ENCODE measurements at regions not wholly inside any gene's neighbourhood (a gene's known extent, or its start where the extent isn't known, plus 50 kb on each side); places are given as distances from the start of the nearest gene placed in this dataset.
"Not testable (repeated sequence)": the region's sequence is repeated elsewhere in the genome, so short reads cannot be mapped to it uniquely, and the experiment has no call there.

GRCh38 chr2:183543731-183544130, 419.5 kb downstream of the NUP35 start:
- WGBS, 5 donors = 24 to 71% (median 46%) methylated on average over 2 to 7 of the region's 7 CpGs
- Histone ChIP-seq H3K36me3 (no peaks in the 10 kb centered on the region), H3K4me3 (no peak overlapping the region), H3K4me1 (no peaks in the 10 kb centered on the region), H3K27ac (no peak overlapping the region), H3K9me3 (peaks cover 0 to 36% (median 23%) of the 10 kb centered on the region in 4 donors), H3K27me3 (no peaks in the 10 kb centered on the region)
- TF ChIP-seq CTCF (IDR thresholded peaks at IDR 0.05) (no peak), EP300 (IDR thresholded peaks at IDR 0.05) (no peak), POLR2AphosphoS5 (IDR thresholded peaks at IDR 0.05) (no peak), POLR2A (IDR thresholded peaks at IDR 0.05) (no peak)
- intact Hi-C loops (cut with DNase I; ENCODE audit: low total_unique reads) = no loop called here
- DNase-seq = peak in 1 of 2 donors; percentile 23

- H3K36me3 ChIP-seq; H3K4me1 ChIP-seq; H3K27me3 ChIP-seq; H3K4me3 ChIP-seq; DNase-seq; intact Hi-C loops (cut with DNase I; ENCODE audit: low total_unique reads); H3K27ac ChIP-seq: not testable (repeated sequence)
- 85 to 99% (median 88%) methylated on average over 7 to 21 of the region's 21 CpGs for WGBS, 5 donors
- H3K9me3 ChIP-seq = peaks cover 0 to 42% (median 25%) of the 10 kb centered on the region in 4 donors
These were observed 422.5 kb downstream of the NUP35 start for GRCh38 chr2:183546560-183547350.

GRCh38 chr2:183552716-183553115, 428.5 kb downstream of the NUP35 start:
- H3K36me3 ChIP-seq = no peaks in the 10 kb centered on the region
- no peak overlapping the region for H3K27ac ChIP-seq
- WGBS, 5 donors = 23 to 49% (median 44%) methylated on average over 4 of the region's 4 CpGs
- H3K4me1 ChIP-seq = no peaks in the 10 kb centered on the region
- intact Hi-C loops (cut with DNase I; ENCODE audit: low total_unique reads) = no loop called here
- no peak for DNase-seq
- TF ChIP-seq CTCF (IDR thresholded peaks at IDR 0.05) = no peak
- TF ChIP-seq POLR2AphosphoS5 (IDR thresholded peaks at IDR 0.05) = no peak
- TF ChIP-seq POLR2A (IDR thresholded peaks at IDR 0.05) = no peak
- TF ChIP-seq EP300 (IDR thresholded peaks at IDR 0.05) = no peak
- H3K9me3 ChIP-seq = peaks cover 0 to 7% (median 2%) of the 10 kb centered on the region in 4 donors
- H3K27me3 ChIP-seq = no peaks in the 10 kb centered on the region
- H3K4me3 ChIP-seq = no peak overlapping the region

GRCh38 chr2:183564726-183565125, 440.5 kb downstream of the NUP35 start:
- TF ChIP-seq CTCF (IDR thresholded peaks at IDR 0.05) = no peak
- TF ChIP-seq POLR2AphosphoS5 (IDR thresholded peaks at IDR 0.05) = no peak
- no peak for TF ChIP-seq EP300 (IDR thresholded peaks at IDR 0.05)
- no peak for TF ChIP-seq POLR2A (IDR thresholded peaks at IDR 0.05)
- no peak for DNase-seq

GRCh38 chr2:183575481-183575880, 451.2 kb downstream of the NUP35 start:
- no peaks in the 10 kb centered on the region for H3K27me3 ChIP-seq
- 53 to 66% (median 61%) methylated on average over 2 of the region's 2 CpGs for WGBS, 5 donors
- intact Hi-C loops (cut with DNase I; ENCODE audit: low total_unique reads) = no loop called here
- H3K9me3 ChIP-seq = peaks cover 0 to 21% (median 10%) of the 10 kb centered on the region in 4 donors
- H3K4me3 ChIP-seq = no peak overlapping the region
- H3K36me3 ChIP-seq = no peaks in the 10 kb centered on the region
- no peaks in the 10 kb centered on the region for H3K4me1 ChIP-seq
- DNase-seq = no peak
- TF ChIP-seq CTCF (IDR thresholded peaks at IDR 0.05) (no peak), POLR2A (IDR thresholded peaks at IDR 0.05) (no peak), EP300 (IDR thresholded peaks at IDR 0.05) (no peak), POLR2AphosphoS5 (IDR thresholded peaks at IDR 0.05) (no peak)
- no peak overlapping the region for H3K27ac ChIP-seq

More at GRCh38 chr2:183564726-183565125, 440.5 kb downstream of the NUP35 start:
- intact Hi-C loops (cut with DNase I; ENCODE audit: low total_unique reads) = no loop called here
- Histone ChIP-seq H3K27me3 (no peaks in the 10 kb centered on the region), H3K36me3 (no peaks in the 10 kb centered on the region), H3K9me3 (no peaks in the 10 kb centered on the region), H3K4me3 (no peak overlapping the region), H3K4me1 (no peaks in the 10 kb centered on the region), H3K27ac (no peak overlapping the region)
